HG03196 (cell line): ENCODE measurements at regions not wholly inside any gene's neighbourhood (a gene's known extent, or its start where the extent isn't known, plus 50 kb on each side); places are given as distances from the start of the nearest gene placed in this dataset.
"Not testable (repeated sequence)": the region's sequence is repeated elsewhere in the genome, so short reads cannot be mapped to it uniquely, and the experiment has no call there.

Source experiments
- ATAC-seq: cut with Tn5 transposase; IDR thresholded peaks from one replicate; pipeline ENCODE4 v1.9.1; 2021; ENCODE audit not compliant: unreplicated experiment

GRCh38 chr17:31798205-31798724 lies 60.8 kb downstream of the COPRS start:
- no peak for ATAC-seq

- not testable (repeated sequence) for ATAC-seq
These were observed 63.1 kb downstream of the COPRS start for GRCh38 chr17:31795941-31796340.

GRCh38 chr17:31794111-31794510 lies 64.9 kb downstream of the COPRS start:
- no peak for ATAC-seq

GRCh38 chr17:31793634-31794033 lies 65.4 kb downstream of the COPRS start:
- not testable (repeated sequence) for ATAC-seq

- no peak for ATAC-seq
These were observed 66.9 kb downstream of the COPRS start for GRCh38 chr17:31792007-31792585.

GRCh38 chr17:31789707-31790505 lies 69.1 kb downstream of the COPRS start:
- ATAC-seq = no peak

GRCh38 chr17:31788956-31789355 lies 70.1 kb downstream of the COPRS start:
- no peak for ATAC-seq

GRCh38 chr17:31788571-31788946 lies 70.5 kb downstream of the COPRS start:
- ATAC-seq = no peak

GRCh38 chr17:31787857-31788570 lies 71.0 kb downstream of the COPRS start:
- no peak for ATAC-seq

- no peak for ATAC-seq
These were observed 72.1 kb downstream of the COPRS start for GRCh38 chr17:31786796-31787481.

GRCh38 chr17:31780483-31780882 lies 78.6 kb downstream of the COPRS start:
- no peak for ATAC-seq

- no peak for ATAC-seq
These were observed 80.5 kb downstream of the COPRS start for GRCh38 chr17:31778523-31778922.

- not testable (repeated sequence) for ATAC-seq
These were observed 87.7 kb downstream of the COPRS start for GRCh38 chr17:31771328-31771727.

- ATAC-seq = not testable (repeated sequence)
These were observed 88.5 kb downstream of the COPRS start for GRCh38 chr17:31770501-31770900.

GRCh38 chr17:31761836-31762510 lies 97.1 kb downstream of the COPRS start:
- not testable (repeated sequence) for ATAC-seq

GRCh38 chr17:31758646-31759045 lies 100.4 kb downstream of the COPRS start:
- ATAC-seq = no peak

GRCh38 chr17:31757097-31757496 lies 101.9 kb downstream of the COPRS start:
- ATAC-seq = no peak

- no peak for ATAC-seq
These were observed 104.7 kb downstream of the COPRS start for GRCh38 chr17:31754239-31754945.

GRCh38 chr17:31753011-31753410 lies 106.0 kb downstream of the COPRS start:
- no peak for ATAC-seq

- no peak for ATAC-seq
These were observed 106.5 kb downstream of the COPRS start for GRCh38 chr17:31752584-31752983.
